G401 (cell line): ENCODE measurements at regions not wholly inside any gene's neighbourhood (a gene's known extent, or its start where the extent isn't known, plus 50 kb on each side); places are given as distances from the start of the nearest gene placed in this dataset.

Experiments
- DNase-seq: peaks from one replicate; pipeline ENCODE4 v3.0.0-alpha.2; 2015; ENCODE audit warnings: low spot score
- in situ Hi-C: cut with HindIII; loops from 2 replicates; pipeline ENCODE4 v1.10.0; 2016; ENCODE audit warnings: low sequenced_read_pairs, mixed read lengths

DNA sequence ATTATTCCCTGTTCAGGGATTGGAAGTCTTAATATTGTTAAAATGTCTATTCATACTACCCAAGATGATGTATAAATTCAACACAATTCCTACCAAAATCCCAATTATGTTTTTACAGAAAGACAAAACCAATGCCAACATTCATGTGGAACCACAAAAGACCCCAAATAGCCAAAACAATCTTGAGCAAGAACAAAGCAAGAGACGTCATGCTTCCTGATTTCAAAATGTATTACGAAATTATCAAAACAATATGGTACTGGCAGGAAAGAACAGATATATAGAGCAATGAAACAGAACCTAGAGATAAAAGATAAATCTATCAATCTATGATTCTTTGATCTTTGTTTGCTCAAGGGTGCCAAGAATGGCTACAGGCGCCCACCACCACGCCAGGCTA is 237.9 kb downstream of the TAF11L14 start:
- in situ Hi-C loops, result no loop called here
- no peak for DNase-seq

DNA sequence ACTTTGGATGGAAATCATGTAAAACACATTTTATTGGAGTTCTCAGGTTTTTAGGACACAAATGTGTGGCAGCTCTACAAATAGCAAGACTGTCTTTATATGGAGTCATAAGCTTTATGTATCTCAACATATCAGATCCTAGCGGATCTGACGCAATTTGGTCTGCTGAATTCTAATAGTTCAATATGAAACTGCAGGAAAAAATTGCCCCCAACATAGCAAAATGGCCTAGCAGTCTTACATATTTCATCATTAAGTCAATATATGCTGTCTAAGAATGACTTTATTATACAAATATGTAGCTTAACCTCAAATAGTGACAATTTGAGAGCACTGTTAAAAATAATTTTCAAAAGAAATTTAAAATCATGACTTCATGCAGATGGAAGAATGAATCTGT is 244.3 kb downstream of the TAF11L14 start:
- in situ Hi-C loops, result no loop called here
- no peak for DNase-seq

GRCh38 chr5:17879276-17879675 is 245.0 kb downstream of the TAF11L14 start:
- DNase-seq, result no peak
- in situ Hi-C loops, result no loop called here

- in situ Hi-C loops, result no loop called here
- no peak for DNase-seq
These were observed 246.6 kb downstream of the TAF11L14 start for GRCh38 chr5:17880869-17881268.

- in situ Hi-C loops, result no loop called here
- DNase-seq, result no peak
These were observed 248.7 kb downstream of the TAF11L14 start for GRCh38 chr5:17882760-17883488.

- DNase-seq, result no peak
- in situ Hi-C loops, result no loop called here
These were observed 253.9 kb downstream of the TAF11L14 start for GRCh38 chr5:17888155-17888554.

DNA sequence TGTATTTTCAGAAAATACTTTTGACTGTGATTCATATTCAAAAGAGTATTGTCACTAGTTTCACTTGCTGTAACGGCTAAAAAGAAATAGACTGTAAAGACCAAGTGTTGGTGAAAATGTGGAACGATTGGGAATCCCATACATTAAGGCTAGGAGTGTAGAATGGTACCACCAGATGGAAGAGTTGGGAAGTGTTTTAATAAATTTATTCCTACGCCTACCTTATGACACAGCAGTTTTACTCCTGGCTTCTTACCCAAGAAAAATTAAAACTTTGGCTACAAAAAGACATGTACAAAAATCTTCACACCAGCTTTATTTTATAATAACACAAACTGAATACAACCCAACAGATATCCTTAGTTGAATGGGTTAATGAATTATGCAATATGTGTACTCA is 256.2 kb downstream of the TAF11L14 start:
- no peak for DNase-seq
- in situ Hi-C loops, result no loop called here

GRCh38 chr5:17891881-17892280 is 257.6 kb downstream of the TAF11L14 start:
- in situ Hi-C loops, result no loop called here
- DNase-seq, result no peak

GRCh38 chr5:17893026-17893635 is 258.9 kb downstream of the TAF11L14 start:
- no peak for DNase-seq
- in situ Hi-C loops, result no loop called here

GRCh38 chr5:17895288-17896033 is 261.2 kb downstream of the TAF11L14 start:
- in situ Hi-C loops, result no loop called here
- no peak for DNase-seq

GRCh38 chr5:17896605-17897004 is 262.3 kb downstream of the TAF11L14 start:
- in situ Hi-C loops, result no loop called here
- DNase-seq, result no peak

DNA sequence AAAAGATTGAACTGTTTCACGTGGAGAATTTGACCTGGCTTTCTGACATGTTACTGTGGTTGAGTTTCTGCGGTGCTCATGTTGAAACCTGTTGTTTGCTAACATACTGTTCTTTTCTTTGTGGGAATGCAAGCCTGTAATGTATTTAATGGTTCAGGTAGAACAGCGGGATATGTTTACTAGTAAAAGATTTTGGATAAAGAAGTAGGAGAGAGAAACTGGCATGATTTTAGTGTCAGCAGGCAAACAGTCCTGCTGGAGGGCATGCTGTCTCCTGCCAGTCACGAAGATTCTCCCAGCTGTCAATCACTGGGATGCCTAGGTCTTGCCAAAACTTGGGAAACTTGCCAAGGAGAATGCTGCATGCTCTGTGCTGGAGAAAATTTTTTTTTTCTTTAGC is 263.5 kb downstream of the TAF11L14 start:
- peak; percentile 71 for DNase-seq
- in situ Hi-C loops, result no loop called here

DNA sequence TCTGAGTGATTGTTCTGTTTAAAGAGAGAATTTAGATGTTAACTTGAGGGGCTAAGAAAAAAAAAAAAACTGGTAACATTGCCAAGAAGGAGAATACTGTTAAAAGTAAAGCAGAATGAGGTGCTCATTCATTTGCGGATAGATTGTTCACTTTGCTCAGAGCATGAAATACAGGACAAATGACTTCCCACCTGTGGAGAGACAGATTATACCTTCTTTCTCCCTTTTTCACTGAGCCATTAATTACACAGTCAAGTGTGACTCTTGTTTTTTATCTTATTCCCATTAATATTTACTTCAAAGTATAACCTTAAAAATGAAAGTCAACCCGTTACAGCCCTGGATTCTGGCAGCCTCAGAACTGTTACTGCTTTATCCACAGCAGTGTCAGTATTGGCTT is 264.5 kb downstream of the TAF11L14 start:
- no peak for DNase-seq
- in situ Hi-C loops, result no loop called here

- no peak for DNase-seq
- in situ Hi-C loops, result no loop called here
These were observed 272.8 kb downstream of the TAF11L14 start for GRCh38 chr5:17907094-17907493.

- DNase-seq, result no peak
- in situ Hi-C loops, result no loop called here
These were observed 276.1 kb downstream of the TAF11L14 start for GRCh38 chr5:17910318-17910717.

- in situ Hi-C loops, result no loop called here
- no peak for DNase-seq
These were observed 278.5 kb downstream of the TAF11L14 start for GRCh38 chr5:17912794-17913193.

- no peak for DNase-seq
- in situ Hi-C loops, result no loop called here
These were observed 282.2 kb downstream of the TAF11L14 start for GRCh38 chr5:17916446-17916845.

GRCh38 chr5:17917465-17917864 is 283.2 kb downstream of the TAF11L14 start:
- no peak for DNase-seq
- in situ Hi-C loops, result no loop called here

- in situ Hi-C loops, result no loop called here
- DNase-seq, result no peak
These were observed 284.3 kb downstream of the TAF11L14 start for GRCh38 chr5:17918373-17919104.

GRCh38 chr5:17925276-17925675 is 291.0 kb downstream of the TAF11L14 start:
- in situ Hi-C loops, result no loop called here
- no peak for DNase-seq
